ENCODE measurements at regions not wholly inside any gene's neighbourhood (a gene's known extent, or its start where the extent isn't known, plus 50 kb on each side); places are given as distances from the start of the nearest gene placed in this dataset.

DNA sequence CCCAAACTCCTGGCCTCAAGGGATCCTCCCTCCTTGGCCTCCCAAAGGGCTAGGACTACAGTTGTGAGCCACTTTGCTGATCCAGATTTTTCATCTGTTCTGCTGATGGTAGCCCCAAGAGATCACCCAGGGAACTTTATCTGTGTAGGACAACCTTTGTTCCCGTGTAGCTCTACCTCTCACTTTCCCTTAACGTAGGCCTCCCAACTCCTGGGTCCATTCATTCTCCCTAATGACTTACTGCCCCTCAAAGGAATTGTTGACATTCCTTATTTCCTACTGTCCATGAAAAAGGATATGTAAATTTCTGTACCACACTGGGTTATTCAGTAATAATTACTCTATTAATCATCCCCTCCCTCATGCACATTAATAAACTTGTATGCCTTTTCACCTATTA, 51.0 kb upstream of the PHF24 start:
- TF ChIP-seq, protein P1, sequence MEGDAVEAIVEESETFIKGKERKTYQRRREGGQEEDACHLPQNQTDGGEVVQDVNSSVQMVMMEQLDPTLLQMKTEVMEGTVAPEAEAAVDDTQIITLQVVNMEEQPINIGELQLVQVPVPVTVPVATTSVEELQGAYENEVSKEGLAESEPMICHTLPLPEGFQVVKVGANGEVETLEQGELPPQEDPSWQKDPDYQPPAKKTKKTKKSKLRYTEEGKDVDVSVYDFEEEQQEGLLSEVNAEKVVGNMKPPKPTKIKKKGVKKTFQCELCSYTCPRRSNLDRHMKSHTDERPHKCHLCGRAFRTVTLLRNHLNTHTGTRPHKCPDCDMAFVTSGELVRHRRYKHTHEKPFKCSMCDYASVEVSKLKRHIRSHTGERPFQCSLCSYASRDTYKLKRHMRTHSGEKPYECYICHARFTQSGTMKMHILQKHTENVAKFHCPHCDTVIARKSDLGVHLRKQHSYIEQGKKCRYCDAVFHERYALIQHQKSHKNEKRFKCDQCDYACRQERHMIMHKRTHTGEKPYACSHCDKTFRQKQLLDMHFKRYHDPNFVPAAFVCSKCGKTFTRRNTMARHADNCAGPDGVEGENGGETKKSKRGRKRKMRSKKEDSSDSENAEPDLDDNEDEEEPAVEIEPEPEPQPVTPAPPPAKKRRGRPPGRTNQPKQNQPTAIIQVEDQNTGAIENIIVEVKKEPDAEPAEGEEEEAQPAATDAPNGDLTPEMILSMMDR (IDR thresholded peaks at IDR 0.05; ENCODE audit: low read depth, low read length, missing control alignments): no peak
- DNase-seq (ENCODE audit: low read depth): no peak
- no peak overlapping the region for H3K4me3 ChIP-seq (ENCODE audit: low read depth, low read length)

DNA sequence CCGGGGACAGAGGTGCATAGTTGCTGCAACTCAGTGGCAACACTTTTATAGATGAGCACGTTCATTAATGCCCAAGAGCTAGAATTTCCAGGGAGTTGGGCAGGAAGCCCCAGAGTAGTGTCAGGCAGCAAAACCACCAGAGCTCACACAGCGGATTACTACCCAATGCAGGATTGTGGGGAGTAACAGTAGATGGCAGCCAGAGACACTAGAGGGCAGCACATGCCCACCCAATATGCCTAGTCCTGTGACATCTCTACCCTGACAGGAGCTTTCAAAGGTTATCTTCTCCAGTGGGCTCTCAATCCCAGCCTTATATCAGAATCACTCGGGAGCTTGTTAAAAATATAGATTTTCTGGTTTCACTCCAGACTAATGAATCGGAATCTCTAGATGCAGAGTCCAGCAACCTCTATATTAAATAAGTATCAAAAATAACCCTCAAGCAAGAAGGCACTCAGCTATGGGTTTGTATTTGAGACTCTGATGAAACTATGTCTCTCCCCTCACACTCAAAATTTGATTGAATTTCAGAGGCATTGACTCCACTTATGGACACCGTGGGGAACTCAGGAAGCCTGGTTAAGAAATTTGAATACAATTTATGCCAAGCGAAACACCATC, 58.4 kb upstream of the PHF24 start:
- peak; percentile 37 for DNase-seq (ENCODE audit: low read depth)
- no peak overlapping the region for H3K4me3 ChIP-seq (ENCODE audit: low read depth, low read length)
- TF ChIP-seq, protein P1 (IDR thresholded peaks at IDR 0.05; ENCODE audit: low read depth, low read length, missing control alignments): peak; percentile 88

DNA sequence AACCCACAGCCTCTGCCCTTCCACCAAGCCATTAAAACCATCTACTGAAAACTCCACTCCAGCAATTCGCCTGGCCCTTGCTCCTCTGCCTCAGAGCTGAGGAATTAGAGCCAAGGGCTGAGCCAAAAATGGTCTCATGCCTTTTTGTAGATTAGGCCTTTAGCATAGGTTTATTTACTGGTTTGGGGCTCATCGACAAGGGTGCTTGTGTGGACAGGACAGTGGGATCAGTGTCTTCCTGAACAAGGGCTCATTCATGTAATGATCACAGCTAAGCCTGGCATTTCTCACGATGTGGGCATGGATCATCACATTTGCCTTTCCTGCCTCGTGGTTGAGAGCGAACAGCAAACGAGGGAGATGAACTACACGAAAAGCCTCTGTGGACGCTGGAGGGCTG, 59.2 kb upstream of the PHF24 start:
- no peak for DNase-seq (ENCODE audit: low read depth)
- TF ChIP-seq, protein P1 (IDR thresholded peaks at IDR 0.05; ENCODE audit: low read depth, low read length, missing control alignments): no peak
- no peak overlapping the region for H3K4me3 ChIP-seq (ENCODE audit: low read depth, low read length)

DNA sequence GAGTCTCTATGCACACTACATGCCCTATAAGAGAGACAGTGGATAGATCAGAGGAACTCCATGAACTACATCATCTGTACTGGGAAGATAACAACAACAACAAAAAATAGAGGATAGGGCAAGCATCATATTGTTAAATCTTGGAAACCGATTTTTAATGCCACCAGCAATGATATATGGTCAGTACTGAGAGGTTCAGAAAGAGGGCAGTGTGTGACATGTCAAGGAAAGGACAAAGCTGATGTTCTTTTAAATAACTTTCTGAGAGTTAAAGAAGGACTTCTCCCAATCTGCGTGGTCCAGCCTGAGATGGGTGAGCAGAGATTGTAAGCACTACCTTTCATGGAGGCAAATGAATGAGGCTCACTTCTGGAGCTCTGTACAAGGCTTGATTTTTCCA, 62.0 kb upstream of the PHF24 start:
- TF ChIP-seq, protein P1 (IDR thresholded peaks at IDR 0.05; ENCODE audit: low read depth, low read length, missing control alignments): no peak
- H3K4me3 ChIP-seq (ENCODE audit: low read depth, low read length): no peak overlapping the region
- DNase-seq (ENCODE audit: low read depth): no peak

DNA sequence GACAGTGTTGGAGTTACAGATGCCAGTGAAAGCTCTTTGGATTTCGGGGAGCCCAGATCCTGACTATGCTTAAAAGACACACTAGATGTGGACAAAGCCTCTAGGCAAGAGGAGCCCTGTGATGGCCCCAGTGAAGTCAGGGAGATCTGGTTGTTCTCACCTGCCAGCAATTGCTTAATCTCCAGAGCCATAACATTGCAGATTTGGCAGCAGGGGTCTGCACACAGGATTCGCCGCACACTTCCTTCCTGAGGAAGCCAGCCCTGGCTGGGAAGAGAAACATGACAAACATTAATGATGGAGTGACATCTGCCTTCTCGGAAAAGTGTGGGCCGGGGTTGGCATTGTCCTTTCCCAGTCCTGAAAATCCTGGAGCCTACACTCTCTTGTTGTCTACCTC, 65.2 kb upstream of the PHF24 start:
- H3K4me3 ChIP-seq (ENCODE audit: low read depth, low read length): no peak overlapping the region
- DNase-seq (ENCODE audit: low read depth): no peak
- TF ChIP-seq, protein P1 (IDR thresholded peaks at IDR 0.05; ENCODE audit: low read depth, low read length, missing control alignments): no peak

DNA sequence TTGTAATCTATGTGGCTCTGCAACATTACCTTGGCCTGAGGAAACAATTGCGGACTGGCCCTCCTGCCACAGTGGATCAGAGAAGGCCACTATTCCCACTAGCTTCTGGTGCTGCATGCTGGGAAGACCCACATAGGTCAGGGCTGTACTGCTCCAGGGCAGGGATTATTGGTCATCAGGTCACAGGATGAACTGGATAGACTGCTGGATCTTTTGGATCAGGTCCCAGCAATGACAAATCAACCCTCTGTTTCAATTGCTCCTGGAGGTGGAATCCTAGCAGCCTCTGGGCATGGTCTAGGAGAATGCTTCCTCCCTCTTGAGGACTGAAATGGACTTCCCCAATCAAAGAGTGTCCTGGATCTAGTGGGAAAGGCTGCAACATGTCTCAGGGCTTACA, 66.7 kb upstream of the PHF24 start:
- TF ChIP-seq, protein P1 (IDR thresholded peaks at IDR 0.05; ENCODE audit: low read depth, low read length, missing control alignments): no peak
- H3K4me3 ChIP-seq (ENCODE audit: low read depth, low read length): no peak overlapping the region
- no peak for DNase-seq (ENCODE audit: low read depth)

DNA sequence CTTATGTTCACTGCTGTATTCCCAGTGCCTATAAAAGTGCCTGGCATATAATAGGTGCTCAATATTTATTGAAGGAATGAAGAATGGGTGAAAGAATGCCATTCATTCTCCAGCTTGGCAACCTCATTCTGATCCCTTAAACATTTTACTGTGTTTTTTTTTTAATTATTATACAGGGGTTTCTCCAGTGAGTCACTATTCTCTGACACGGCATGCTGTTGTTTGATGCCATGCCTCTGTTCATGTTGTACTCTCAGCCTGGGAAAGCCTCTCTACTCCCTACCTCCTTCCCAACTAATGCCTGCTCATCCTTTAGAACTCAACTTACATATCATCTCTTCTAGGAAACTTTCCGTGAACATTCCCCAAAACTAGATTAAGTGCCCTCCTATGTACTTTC, 70.2 kb upstream of the PHF24 start:
- H3K4me3 ChIP-seq (ENCODE audit: low read depth, low read length): no peak overlapping the region
- TF ChIP-seq, protein P1 (IDR thresholded peaks at IDR 0.05; ENCODE audit: low read depth, low read length, missing control alignments): no peak
- no peak for DNase-seq (ENCODE audit: low read depth)
